HG03457 (cell line): ENCODE measurements at regions not wholly inside any gene's neighbourhood (a gene's known extent, or its start where the extent isn't known, plus 50 kb on each side); places are given as distances from the start of the nearest gene placed in this dataset.

Experiments used
- ATAC-seq: cut with Tn5 transposase; IDR thresholded peaks from one replicate; pipeline ENCODE4 v1.9.1; 2021; ENCODE audit warnings: moderate number of reproducible peaks; ENCODE audit not compliant: unreplicated experiment

DNA sequence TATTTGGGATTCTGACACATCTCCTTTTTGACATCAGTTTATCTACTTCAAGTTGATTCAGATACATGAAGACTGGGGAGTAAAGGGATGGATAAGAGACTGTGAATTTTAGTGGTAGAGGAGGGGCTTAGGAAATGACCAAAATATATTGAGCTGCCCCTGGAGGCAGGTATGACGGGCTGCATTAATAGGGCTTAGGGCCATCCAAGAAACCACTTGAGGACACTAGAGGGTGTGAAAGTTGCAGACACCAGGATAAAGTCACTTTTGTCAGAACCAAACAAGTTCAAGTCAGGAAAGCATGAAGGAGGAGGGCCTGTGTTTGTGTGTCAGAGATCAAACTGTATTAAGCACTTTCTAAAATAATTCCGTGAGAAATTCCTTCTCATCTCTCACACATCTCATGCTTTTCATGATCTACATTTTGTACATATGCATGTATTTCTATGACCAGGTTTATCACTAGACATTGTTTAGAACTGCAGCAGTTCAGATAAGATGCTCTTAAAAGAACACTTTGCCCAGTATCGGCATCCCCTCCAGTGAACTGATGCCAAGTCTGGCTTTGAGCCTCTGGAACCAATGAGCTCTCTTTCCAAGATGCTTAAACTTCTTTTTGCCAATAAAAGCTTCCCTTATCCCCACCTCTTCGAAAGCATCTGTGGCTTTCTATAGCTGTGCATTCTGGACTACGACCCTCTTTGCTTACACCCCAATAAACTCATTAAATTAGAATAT is 136.9 kb downstream of the SLC38A1 start:
- ATAC-seq = no peak

DNA sequence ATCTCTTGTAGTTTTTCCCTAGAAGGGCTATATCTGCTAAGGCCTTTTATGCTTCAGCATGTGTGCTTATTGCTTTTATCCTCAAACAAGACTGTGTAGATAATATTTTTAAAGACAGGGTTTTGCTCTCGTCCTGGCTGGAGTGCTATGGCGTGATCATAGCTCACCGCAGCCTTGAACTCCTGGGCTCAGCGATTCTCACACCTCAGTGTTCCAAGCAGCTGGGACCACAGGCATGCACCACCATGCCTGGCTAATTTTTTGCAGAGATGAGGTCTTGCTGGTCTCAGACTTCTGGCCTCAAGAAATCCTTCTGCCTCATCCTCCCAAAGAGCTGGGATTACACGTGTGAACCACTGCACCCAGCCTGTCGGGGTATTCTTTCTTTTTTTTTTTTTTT is 137.3 kb upstream of the SCAF11 start:
- no peak for ATAC-seq

DNA sequence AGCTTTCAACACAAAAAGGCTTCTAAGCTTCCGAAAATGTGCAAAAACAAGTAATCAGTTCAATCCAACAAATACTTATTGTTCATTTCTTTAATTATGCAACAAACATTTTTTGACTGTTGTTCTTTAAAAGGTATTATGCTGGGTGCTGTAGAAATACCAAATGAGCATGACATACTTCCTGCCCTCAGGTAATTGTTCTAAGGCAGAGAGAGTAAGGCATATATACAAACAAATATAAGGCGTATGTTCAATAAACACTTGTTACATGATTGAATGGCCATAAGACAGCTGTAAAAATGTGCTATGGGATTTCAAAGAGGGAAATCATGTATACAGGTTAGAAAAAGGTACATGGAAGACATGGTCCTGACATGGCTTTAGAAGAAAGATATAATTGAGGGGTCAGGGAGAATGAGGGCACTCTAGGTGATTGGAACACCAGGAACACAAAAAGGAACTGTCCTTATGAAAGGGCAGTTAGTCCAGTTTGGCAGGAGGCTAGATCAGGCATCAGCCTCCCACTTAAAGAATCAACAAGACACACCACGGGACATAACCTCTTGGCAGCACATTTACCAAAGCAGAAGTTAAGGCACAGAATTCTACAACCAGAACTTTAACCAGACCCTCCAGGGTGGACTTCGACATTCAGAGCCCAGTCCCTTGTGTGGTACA is 135.8 kb upstream of the SCAF11 start:
- no peak for ATAC-seq

DNA sequence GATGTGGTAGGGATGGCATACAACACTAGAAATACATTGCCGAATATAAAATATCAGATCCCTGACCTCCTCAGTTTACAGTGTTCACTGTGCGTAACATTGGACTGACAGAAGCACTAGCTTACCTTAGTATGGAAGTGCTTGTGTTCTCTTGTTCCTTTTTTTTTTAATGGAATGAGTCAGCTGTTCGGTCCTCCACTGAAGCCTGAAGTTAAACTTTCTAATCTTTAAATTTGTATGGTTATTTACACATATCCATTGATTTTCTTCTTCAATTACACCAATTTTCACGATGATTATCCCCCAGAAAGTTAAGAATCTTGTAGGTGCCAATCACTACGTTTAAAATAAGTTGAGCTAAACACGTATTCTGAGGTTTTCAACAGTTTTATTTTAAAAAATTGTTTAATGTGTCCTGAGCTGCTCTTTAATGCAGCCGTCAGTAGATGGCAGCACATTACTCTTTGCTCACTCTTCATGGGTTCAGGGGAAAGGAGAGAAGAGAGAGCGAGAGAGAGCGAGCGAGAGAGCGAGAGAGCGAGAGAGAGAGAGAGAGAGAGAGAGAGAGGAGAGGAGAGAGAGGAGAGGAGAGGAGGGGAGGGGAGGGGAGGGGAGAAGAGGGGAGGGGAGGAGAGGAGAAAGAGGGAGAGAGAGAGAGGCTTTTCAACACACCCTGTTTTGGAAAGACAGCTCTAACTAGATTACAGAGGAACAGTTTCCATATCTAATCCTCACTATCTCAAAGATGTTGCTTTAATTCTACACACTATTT is 134.7 kb upstream of the SCAF11 start:
- no peak for ATAC-seq

DNA sequence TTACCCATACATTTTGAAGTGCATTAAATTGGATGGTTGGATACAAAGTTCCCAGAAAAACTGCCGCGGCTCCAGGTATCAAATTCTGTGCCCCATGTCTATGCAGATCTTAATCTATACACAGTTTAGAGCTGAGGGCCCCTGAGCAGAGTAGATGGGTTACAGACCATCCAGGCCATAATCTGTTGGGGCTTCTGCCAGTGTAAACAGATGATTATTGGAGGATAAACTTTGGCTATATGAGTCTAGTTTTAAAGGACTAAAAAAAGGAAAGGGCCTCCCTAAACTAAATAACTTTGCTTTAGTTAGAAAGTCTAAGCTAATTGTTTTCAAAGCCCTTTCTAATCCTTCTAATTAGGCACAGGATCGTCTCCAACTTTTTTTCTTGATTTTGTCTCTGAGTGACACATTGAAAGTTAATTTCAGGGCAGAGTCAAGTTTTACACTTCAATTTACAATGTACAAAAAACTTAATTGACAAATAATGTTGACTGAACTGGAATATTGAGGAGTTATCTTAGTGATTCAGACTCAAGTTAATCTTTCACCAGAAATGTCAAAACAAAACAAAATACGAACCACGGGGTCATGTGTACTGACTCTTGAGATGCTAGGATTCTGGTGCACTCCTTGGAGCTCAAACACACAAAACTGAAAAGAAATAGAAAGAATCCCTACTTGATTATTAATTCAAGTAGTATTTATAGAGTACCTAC is 133.9 kb upstream of the SCAF11 start:
- no peak for ATAC-seq

DNA sequence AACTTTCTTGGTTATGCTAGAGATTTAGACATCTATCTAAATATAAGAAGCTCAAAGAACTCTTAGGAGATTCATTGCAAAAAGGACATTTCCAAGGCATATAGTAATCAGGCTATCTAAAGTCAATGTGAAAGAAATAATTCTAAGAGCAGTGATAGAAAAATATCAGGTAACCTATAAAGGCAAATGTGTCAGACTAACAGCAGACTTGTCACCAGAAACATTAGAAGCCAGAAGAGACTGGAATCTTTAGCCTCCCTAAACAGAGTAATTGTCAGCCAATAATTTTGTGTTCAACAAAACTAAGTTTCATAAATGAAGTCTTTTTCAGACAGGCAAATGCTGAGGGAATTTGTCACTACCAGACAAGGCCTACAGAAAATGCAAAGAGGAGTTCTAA is 122.0 kb upstream of the SCAF11 start:
- no peak for ATAC-seq

DNA sequence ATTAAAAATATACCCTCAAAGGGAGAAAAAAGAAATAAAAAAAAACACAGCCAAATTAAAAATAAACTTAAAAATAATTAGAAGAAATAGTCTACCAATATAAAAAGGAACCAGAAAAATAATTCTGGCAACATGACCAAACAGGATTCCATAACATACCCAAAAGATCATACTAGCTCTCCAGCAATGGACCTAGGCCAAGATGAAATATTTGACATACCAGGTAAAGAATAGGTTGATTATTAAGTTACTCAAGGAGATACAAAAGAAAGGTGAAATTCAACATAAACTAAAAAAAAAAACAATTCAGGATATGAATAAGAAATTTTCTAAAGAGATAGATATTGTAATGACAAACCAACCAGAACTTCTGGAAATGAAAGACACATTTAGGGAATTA is 121.3 kb upstream of the SCAF11 start:
- ATAC-seq = no peak

DNA sequence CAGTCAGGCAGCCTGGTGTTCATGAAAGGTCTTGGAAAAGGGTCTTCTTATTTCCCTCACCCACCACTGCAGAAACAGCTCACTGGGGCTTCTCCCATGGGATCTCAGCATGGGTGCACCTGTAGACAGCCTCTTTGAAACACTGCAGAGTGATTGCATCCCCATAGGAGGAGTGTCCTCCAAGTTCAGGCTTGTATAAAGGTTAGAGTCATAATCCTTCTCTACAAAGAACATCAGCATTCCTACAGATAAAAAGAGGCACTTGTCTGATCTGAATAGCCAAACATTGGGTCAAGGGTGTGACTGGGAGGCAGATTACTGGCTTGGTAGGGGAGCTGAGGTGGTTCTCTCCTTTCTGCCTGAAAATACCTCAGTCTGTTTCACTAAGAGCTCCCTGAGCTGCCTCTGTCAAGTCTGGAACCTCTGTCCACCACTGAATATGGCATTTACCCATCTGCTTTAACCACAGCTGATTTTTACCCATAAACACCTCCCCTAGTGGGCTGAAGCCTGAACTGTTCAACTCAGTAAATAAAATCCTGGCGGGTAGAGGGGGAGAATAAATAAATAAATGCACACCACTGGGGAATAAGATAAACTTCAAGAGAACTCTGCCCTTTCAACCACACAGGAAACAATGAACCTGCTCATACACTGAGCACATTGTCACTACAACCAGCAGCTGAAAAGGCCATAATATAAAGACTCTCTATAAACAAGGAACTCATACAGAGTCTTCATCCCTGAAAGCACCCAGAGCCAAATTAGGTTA is 120.7 kb upstream of the SCAF11 start:
- ATAC-seq = no peak

DNA sequence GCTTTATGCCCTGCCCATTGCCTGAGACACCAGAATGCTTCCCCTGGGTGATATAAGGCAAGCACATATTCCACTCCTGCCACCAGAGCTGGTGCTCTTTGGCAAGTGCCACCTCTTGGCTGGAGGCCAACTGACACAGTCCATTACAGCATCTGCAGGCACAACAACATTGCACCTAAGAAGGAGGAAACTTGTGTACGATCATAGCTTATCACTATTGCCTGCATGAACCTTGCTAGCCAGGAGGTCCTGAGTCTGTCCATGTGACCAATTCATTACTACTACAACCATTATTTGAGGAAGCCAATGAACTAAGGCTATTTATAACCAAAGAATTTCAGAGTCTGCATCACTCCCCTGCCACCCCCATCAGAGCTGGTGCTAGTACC is 119.8 kb upstream of the SCAF11 start:
- ATAC-seq = no peak

DNA sequence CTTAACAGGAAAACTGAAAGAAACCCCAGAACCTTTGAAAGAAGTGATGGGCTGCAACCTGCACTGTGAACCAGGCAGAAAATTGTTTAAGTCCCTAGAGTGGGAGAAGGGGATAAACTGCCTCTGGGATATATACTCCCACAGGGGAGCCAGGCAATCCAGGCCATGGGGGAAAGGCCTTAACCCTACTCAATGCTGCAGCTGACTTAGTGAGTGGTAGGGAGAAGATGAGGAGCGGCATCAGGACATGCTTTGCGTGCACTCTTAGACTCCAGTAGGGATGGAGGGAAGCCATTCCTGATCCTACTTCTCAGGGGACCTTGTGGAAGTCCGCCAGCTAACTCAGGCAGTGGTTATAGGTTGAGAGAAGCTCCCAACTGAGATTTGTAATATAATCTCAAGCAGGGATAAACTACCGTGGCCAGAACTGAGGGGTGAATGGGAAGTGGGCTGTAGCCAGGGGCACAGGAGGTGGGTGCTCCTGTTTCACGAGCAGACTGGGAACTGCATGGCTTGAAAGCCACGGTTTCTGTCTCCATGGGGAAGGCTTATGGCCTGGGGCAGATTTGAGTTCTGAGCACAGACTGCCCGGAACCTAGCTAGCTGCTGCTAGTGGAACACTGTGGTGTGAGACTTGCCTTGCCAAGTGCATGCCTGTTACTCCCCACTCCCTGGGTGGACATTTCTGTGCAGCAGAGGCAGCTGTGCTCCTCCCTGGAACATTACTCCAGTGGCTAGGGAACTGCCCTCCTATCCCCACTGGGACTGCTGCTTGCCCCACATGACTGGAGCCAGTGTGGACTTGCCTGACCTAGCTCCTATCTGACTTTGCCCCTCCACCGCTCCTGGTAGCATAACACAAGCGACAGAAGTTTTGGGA is 119.2 kb upstream of the SCAF11 start:
- no peak for ATAC-seq

DNA sequence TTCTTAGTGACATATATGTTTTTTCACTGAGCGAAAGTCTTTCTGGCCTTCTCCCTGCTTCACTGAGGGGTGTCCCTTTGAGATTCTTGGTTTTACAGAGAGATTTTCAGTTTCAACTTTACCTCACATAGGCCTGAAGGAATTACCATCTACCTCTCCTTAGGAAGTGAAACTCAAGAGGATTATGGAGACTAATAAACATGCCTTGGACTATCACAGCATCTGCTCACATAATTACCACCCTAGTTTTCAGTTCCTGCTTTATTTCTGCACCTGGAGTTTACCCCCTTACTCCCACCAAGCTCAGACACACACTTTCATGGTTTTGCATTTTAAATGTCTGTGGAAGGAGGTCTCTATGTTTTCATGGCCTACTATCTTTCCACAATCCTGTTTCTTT is 118.3 kb upstream of the SCAF11 start:
- peak; percentile 88 for ATAC-seq

DNA sequence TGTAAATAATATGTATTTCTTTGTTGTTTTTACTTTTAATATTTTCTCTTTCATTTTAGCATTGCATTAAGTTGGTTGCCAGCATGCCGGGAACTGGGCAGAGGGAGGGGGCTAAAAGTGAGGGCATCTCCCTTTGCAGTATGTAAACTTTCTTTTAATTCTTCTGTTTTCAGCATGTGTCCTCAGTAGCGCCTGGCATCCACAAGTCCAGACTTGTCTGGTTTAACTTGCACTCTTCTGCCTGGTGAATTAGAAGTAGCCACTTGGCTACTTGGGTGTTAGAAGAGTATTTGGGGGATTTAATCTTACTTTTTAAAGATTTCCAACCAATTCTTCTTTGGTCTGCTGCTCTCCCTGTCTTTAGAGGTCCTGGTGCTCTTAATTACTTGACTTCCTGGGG is 117.2 kb upstream of the SCAF11 start:
- ATAC-seq = no peak

DNA sequence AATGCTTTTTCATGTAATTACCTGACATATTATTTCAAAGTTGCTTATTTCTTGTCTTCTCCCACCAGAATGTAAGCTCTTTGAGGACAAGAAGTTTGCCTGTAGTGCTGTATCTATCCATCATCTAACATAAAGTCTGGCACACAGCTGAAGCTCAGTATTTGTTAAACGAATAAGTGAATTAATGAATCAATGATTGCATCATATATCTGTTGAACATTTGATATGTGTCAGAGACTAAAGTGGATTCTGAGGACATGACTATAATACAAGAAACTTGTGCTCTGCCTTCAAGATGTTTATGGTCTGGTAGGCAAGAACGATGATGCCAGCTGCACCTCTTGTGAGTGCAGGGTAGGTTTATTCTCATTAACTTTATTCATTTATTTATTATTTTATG is 115.4 kb upstream of the SCAF11 start:
- no peak for ATAC-seq

DNA sequence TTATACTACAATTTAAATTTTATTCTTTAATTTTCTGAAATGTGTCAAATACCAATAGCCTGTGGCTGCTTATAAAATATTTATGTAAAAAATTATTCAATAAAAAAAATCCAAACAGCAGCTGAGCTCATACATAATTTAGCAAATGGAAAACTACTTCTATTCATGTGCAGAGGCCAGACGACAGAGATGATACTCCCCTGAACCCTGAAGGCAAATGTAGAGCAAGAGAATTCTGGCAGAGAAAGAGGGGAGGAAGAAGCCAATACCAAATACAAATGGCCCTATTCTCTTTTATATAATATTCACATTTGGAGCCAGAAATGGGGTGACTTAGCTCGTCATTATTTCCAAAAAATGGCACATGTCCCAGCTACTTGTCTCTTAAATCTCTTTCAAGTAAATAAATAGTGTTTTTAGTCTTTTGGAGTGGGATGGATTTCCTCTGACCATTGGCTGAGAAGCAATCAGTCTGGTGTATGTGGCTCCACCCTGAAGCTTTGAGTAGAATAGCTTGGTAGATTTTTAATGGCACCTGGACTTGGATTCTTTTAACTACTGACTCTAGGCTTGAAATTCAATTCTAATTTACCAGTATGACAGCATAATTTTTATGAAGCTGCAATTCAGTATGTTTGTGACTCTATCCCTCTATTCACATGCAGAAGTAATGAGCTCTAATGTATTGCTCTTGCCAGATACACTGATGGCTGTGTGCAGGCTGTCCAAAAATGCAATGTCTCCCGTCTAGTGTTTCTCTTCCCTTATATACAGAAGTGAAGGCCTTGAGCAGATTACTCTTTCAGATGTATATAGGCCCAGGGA is 113.4 kb upstream of the SCAF11 start:
- no peak for ATAC-seq

DNA sequence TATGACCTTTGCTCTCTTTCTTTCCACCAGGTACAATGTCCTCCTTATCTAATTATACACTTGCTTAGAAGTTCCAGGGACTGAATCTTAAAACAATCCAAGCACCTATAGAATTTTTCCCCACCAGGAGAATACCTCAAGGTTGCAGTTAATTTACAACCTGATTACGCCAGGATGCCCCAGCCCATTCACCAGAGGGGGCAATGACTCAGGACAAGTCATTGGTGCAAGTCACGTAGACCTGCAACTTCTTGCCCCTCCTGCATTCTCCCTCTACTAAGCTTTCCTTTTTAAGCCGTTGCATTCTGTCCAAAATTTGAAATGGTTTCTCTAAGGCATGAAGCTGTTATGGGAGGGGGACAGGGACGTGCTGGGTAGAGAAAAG is 111.1 kb upstream of the SCAF11 start:
- ATAC-seq = no peak

DNA sequence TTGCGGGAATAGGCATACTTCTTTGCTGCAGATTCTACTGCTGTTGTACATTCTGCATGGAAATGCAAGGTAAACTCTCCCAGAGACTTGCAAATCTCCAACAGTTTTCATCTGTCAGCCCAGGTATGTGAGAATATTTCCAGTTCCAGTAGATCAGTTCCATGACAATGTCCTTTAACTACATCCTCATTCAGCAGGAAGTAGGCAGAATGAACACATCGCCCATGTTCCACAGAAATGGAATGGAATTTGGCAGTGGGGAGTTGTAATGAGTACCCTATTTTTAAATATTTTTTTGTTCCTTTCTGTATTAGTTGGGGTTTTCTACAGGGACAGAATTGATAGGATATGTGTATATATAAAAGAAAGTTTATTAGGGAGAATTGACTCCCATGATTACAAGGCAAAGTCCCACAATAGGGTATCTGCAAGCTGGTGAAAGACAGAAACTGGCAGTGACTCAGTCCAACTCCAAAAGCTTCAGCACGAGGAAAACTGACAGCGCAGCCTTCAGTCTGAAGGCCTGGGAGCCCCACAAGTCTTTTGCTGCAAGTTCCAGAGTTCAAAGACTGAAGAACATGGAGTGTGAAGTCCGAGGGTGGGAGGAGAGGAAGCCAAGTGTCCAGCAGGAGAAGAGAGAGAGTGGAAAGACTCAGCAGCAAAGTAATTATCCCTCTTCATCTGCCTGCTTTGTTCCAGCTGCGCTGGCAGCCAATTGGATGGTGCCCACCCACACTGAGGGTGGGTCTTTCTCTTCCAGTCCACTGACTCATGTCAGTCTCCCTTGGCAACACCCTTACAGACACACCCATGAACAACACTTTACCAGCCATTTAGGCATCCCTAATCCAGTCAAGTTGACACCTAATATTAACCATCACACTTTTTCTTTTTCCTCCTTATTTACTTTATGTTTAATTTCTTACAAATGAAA is 110.4 kb upstream of the SCAF11 start:
- no peak for ATAC-seq

DNA sequence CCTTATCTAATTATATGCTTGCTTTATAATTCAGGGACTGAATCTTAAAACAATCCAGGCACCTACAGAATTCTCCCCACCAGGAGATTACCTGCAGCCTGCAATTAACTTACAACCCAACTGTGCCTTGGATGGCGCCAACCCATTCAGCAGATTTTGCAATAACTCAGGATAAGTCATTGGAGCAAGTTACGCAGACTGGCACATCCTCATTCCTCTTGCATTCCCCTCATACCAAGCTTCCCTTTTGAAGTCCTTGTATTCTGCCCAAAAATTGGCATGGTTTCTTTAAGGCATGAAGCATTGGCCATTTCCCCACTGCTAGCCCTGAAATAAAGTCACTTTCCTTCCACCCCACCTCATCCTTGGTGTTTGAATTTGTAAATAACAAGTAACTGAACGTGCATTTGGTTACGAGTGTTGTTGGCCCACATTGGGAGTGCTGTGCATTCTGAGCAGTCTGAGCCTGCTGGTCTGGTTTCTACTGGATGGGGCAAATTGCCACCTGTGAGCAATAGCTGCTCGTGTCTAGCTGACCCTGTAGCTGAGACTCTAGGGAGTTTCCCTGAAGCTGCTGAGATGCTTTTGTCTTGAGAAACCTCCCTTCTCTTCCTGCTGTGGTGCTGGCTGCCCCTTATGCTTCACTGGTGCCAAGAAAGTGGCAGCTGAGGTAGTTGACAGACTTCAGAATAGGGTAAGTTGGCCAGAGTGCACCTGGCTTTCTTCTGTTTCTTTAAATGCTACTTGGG is 99.2 kb upstream of the SCAF11 start:
- ATAC-seq = no peak
